NCI-H1436 treated with DMSO at 0.1 percent for 48 hours (cell line): ENCODE measurements at regions not wholly inside any gene's neighbourhood (a gene's known extent, or its start where the extent isn't known, plus 50 kb on each side); places are given as distances from the start of the nearest gene placed in this dataset.

ENCODE experiments used
- DNase-seq: peaks from one replicate; lab custom pipeline; 2025; lab: John Stamatoyannopoulos, UW

GRCh38 chr14:85752175-85752574 lies 222.2 kb downstream of the FLRT2 start:
- no peak for DNase-seq

- no peak for DNase-seq
Observed at GRCh38 chr14:85744573-85744972, 214.6 kb downstream of the FLRT2 start.

- DNase-seq: no peak
Observed at GRCh38 chr14:85732031-85732430, 202.1 kb downstream of the FLRT2 start.

- no peak for DNase-seq
Observed at GRCh38 chr14:85731186-85731585, 201.2 kb downstream of the FLRT2 start.

GRCh38 chr14:85728476-85729065 lies 198.6 kb downstream of the FLRT2 start:
- DNase-seq: no peak

- DNase-seq: no peak
Observed at GRCh38 chr14:85714069-85714468, 184.1 kb downstream of the FLRT2 start.

GRCh38 chr14:85711620-85712019 lies 181.7 kb downstream of the FLRT2 start:
- no peak for DNase-seq
